Ishikawa (cell line): ENCODE measurements at regions not wholly inside any gene's neighbourhood (a gene's known extent, or its start where the extent isn't known, plus 50 kb on each side); places are given as distances from the start of the nearest gene placed in this dataset.

Experiments used
- CEBPB ChIP-seq: IDR thresholded peaks from 2 replicates; pipeline ENCODE4 v1.6.1; 2012
- CREB1 ChIP-seq: IDR thresholded peaks from 2 replicates; pipeline ENCODE4 v1.6.1; 2012; ENCODE audit warnings: low read depth
- EGR1 ChIP-seq: IDR thresholded peaks from 2 replicates; pipeline ENCODE4 v1.6.1; 2012
- EP300 ChIP-seq: IDR thresholded peaks from 2 replicates; pipeline ENCODE4 v1.6.1; 2012; ENCODE audit warnings: borderline replicate concordance
- FOXM1 ChIP-seq: IDR thresholded peaks from 2 replicates; pipeline ENCODE4 v1.6.1; 2012; ENCODE audit warnings: low read depth, borderline replicate concordance
- MAX ChIP-seq: IDR thresholded peaks from 2 replicates; pipeline ENCODE4 v1.6.1; 2012
- NFIC ChIP-seq: IDR thresholded peaks from 2 replicates; pipeline ENCODE4 v1.6.1; 2012
- RAD21 ChIP-seq: IDR thresholded peaks from 2 replicates; pipeline ENCODE4 v1.6.1; 2012; ENCODE audit warnings: low read depth
- REST ChIP-seq: IDR thresholded peaks from 2 replicates; pipeline ENCODE4 v1.6.1; 2012; ENCODE audit warnings: low read depth, mild to moderate bottlenecking
- TAF1 ChIP-seq: IDR thresholded peaks from 2 replicates; pipeline ENCODE4 v1.6.1; 2012; ENCODE audit warnings: low read depth, mild to moderate bottlenecking
- TCF12 ChIP-seq: IDR thresholded peaks from 2 replicates; pipeline ENCODE4 v1.6.1; 2012; ENCODE audit warnings: low read depth
- TEAD4 ChIP-seq: IDR thresholded peaks from 2 replicates; pipeline ENCODE4 v1.6.1; 2012
- USF1 ChIP-seq: IDR thresholded peaks from 2 replicates; pipeline ENCODE4 v1.6.1; 2012
- YY1 ChIP-seq: IDR thresholded peaks from 2 replicates; pipeline ENCODE4 v1.6.1; 2012; ENCODE audit warnings: low read depth
- ZBTB7A ChIP-seq: IDR thresholded peaks from 2 replicates; pipeline ENCODE4 v1.6.1; 2012; ENCODE audit warnings: low read depth

- TF ChIP-seq RAD21 (no peak), REST (no peak), ZBTB7A (no peak), EGR1 (no peak), EP300 (no peak), TEAD4 (no peak), NFIC (no peak), YY1 (no peak)
These were observed 649.1 kb downstream of the BNC2 start for GRCh38 chr9:16221366-16221765.

- TF ChIP-seq REST (no peak), EP300 (no peak), CREB1 (no peak), USF1 (no peak), YY1 (no peak), EGR1 (no peak), NFIC (no peak), CEBPB (no peak), RAD21 (no peak), MAX (no peak), ZBTB7A (no peak), FOXM1 (no peak), TAF1 (no peak), TCF12 (no peak), TEAD4 (no peak)
These were observed 648.5 kb downstream of the BNC2 start for GRCh38 chr9:16221822-16222547.

- TF ChIP-seq USF1 (no peak), EGR1 (no peak), ZBTB7A (no peak), TEAD4 (no peak), MAX (no peak), REST (no peak), FOXM1 (no peak)
These were observed 647.2 kb downstream of the BNC2 start for GRCh38 chr9:16223074-16223871.

- no peak for TF ChIP-seq YY1
- no peak for TF ChIP-seq EP300
- no peak for TF ChIP-seq REST
- no peak for TF ChIP-seq CREB1
- TF ChIP-seq ZBTB7A, result no peak
- no peak for TF ChIP-seq FOXM1
- no peak for TF ChIP-seq EGR1
- no peak for TF ChIP-seq RAD21
- TF ChIP-seq TAF1, result no peak
- no peak for TF ChIP-seq NFIC
- TF ChIP-seq CEBPB, result no peak
- TF ChIP-seq MAX, result no peak
- no peak for TF ChIP-seq TCF12
- no peak for TF ChIP-seq USF1
- TF ChIP-seq TEAD4, result no peak
These were observed 639.7 kb downstream of the BNC2 start for GRCh38 chr9:16230731-16231130.
